ENCODE measurements at regions not wholly inside any gene's neighbourhood (a gene's known extent, or its start where the extent isn't known, plus 50 kb on each side); places are given as distances from the start of the nearest gene placed in this dataset.

GRCh38 chr5:2249026-2249425 is 366.3 kb upstream of the IRX4 start:
- no peak for DNase-seq (ENCODE audit: low spot score)

- DNase-seq (ENCODE audit: low spot score) = no peak
Measured at GRCh38 chr5:2242539-2242938, 359.8 kb upstream of the IRX4 start.

GRCh38 chr5:2241842-2242241 is 359.1 kb upstream of the IRX4 start:
- DNase-seq (ENCODE audit: low spot score) = no peak

- no peak for DNase-seq (ENCODE audit: low spot score)
Measured at GRCh38 chr5:2240118-2240904, 357.6 kb upstream of the IRX4 start.

- no peak for DNase-seq (ENCODE audit: low spot score)
Measured at GRCh38 chr5:2239201-2239910, 356.6 kb upstream of the IRX4 start.

GRCh38 chr5:2238732-2239131 is 356.0 kb upstream of the IRX4 start:
- DNase-seq (ENCODE audit: low spot score) = no peak

- DNase-seq (ENCODE audit: low spot score) = no peak
Measured at GRCh38 chr5:2227433-2227832, 344.7 kb upstream of the IRX4 start.

GRCh38 chr5:2224689-2225088 is 342.0 kb upstream of the IRX4 start:
- no peak for DNase-seq (ENCODE audit: low spot score)

- DNase-seq (ENCODE audit: low spot score) = no peak
Measured at GRCh38 chr5:2223303-2223702, 340.6 kb upstream of the IRX4 start.

- DNase-seq (ENCODE audit: low spot score) = no peak
Measured at GRCh38 chr5:2222246-2222992, 339.7 kb upstream of the IRX4 start.

GRCh38 chr5:2221450-2221849 is 338.7 kb upstream of the IRX4 start:
- DNase-seq (ENCODE audit: low spot score) = no peak

GRCh38 chr5:2220741-2221140 is 338.0 kb upstream of the IRX4 start:
- DNase-seq (ENCODE audit: low spot score) = no peak

- DNase-seq (ENCODE audit: low spot score) = no peak
Measured at GRCh38 chr5:2219149-2219776, 336.5 kb upstream of the IRX4 start.

GRCh38 chr5:2217219-2217618 is 334.5 kb upstream of the IRX4 start:
- no peak for DNase-seq (ENCODE audit: low spot score)

GRCh38 chr5:2214910-2215590 is 332.3 kb upstream of the IRX4 start:
- DNase-seq (ENCODE audit: low spot score) = no peak

GRCh38 chr5:2213121-2213730 is 330.5 kb upstream of the IRX4 start:
- DNase-seq (ENCODE audit: low spot score) = no peak

- no peak for DNase-seq (ENCODE audit: low spot score)
Measured at GRCh38 chr5:2212481-2212880, 329.8 kb upstream of the IRX4 start.

- DNase-seq (ENCODE audit: low spot score) = no peak
Measured at GRCh38 chr5:2208239-2208544, 325.5 kb upstream of the IRX4 start.

GRCh38 chr5:2207416-2208238 is 324.9 kb upstream of the IRX4 start:
- DNase-seq (ENCODE audit: low spot score) = peak; percentile 28

GRCh38 chr5:2207109-2207399 is 324.3 kb upstream of the IRX4 start:
- DNase-seq (ENCODE audit: low spot score) = no peak
